Prostate gland (tissue), 2 donors: ENCODE measurements at regions not wholly inside any gene's neighbourhood (a gene's known extent, or its start where the extent isn't known, plus 50 kb on each side); places are given as distances from the start of the nearest gene placed in this dataset.

ENCODE experiments used
- CTCF ChIP-seq, 4 experiments: fragments of 200-600 bp in 2 of 4; fragments of 450-650 bp in 2 of 4; sonication (generic) in 2 of 4; IDR thresholded peaks; 1 replicate in 3 of 4; 2 replicates in 1 of 4; pipeline ENCODE4 v1.5.1; 2016 to 2019; ENCODE audit warnings: antibody characterized with exemption in 4 of 4, mild to moderate bottlenecking in 2 of 4, moderate library complexity in 2 of 4
- POLR2A ChIP-seq: fragments of 450-650 bp; IDR thresholded peaks from one replicate; pipeline ENCODE4 v1.6.1; 2016; ENCODE audit warnings: antibody characterized with exemption, mild to moderate bottlenecking

- no peak for TF ChIP-seq CTCF (IDR thresholded peaks at IDR 0.05)
- no peak for TF ChIP-seq POLR2A
Observed at GRCh38 chr18:41155910-41156851, 798.9 kb upstream of the PIK3C3 start.
